22Rv1 (cell line): ENCODE measurements at regions not wholly inside any gene's neighbourhood (a gene's known extent, or its start where the extent isn't known, plus 50 kb on each side); places are given as distances from the start of the nearest gene placed in this dataset.

Experiments
- CTCF ChIP-seq: fragments of 450-650 bp; IDR thresholded peaks from 2 replicates; pipeline ENCODE4 v1.5.1; 2017; ENCODE audit warnings: mild to moderate bottlenecking
- ZFX ChIP-seq: fragments of 450-650 bp; IDR thresholded peaks from 2 replicates; pipeline ENCODE4 v1.6.1; 2017; ENCODE audit warnings: antibody characterized with exemption, borderline replicate concordance

DNA sequence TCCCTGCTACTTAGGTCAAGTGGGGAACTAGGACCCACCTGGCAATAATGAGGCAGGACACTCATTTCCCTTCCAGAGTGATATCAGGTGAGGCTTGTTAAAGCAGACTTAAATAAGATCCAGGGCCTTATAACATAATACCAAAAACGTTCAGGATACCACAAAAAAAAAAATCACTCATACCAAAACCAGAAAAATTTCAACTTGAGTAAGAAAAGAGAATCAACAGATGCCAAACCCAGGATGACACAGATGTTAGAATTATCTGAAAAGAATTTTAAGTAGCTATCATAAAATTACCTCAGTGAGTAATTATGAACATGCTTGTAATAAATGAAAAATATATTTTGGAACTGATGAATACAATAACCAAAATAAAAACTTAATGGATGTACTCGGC, 255.6 kb upstream of the OSR1 start:
- TF ChIP-seq CTCF: no peak
- no peak for TF ChIP-seq ZFX
